Cardiac muscle cell (in vitro differentiated cells and primary cell): ENCODE measurements at regions not wholly inside any gene's neighbourhood (a gene's known extent, or its start where the extent isn't known, plus 50 kb on each side); places are given as distances from the start of the nearest gene placed in this dataset.

ENCODE experiments used
- DNase-seq, 2 donors: peaks; one replicate each; pipeline versions ENCODE4 v3.0.0 to v3.0.0-alpha.2; 2010 to 2017; ENCODE audit warnings: low read depth in 1 of 2, low spot score in 1 of 2
- H3K27ac ChIP-seq: fragments of 200-600 bp; sonication (generic); 2 replicates; pipeline ENCODE4 v1.5.1; 2016
- H3K27me3 ChIP-seq: fragments of 200-600 bp; sonication (generic); 2 replicates; pipeline ENCODE4 v1.6.0; 2016; ENCODE audit warnings: control low read depth
- H3K36me3 ChIP-seq: fragments of 200-600 bp; sonication (generic); 2 replicates; pipeline ENCODE4 v1.5.1; 2016; ENCODE audit warnings: control low read depth
- H3K4me1 ChIP-seq: fragments of 200-600 bp; sonication (generic); 2 replicates; pipeline ENCODE4 v1.8.1; 2017; ENCODE audit warnings: low read depth, mild to moderate bottlenecking, mixed run types
- H3K4me3 ChIP-seq: fragments of 200-600 bp; sonication (generic); 2 replicates; pipeline ENCODE4 v1.5.1; 2016; ENCODE audit warnings: mild to moderate bottlenecking
- H3K9me3 ChIP-seq: fragments of 200-600 bp; sonication (generic); 2 replicates; pipeline ENCODE4 v1.5.1; 2017; ENCODE audit warnings: low read depth, mild to moderate bottlenecking, control low read depth
- CTCF ChIP-seq: IDR thresholded peaks from 2 replicates; pipeline ENCODE4 v1.5.1; 2012; ENCODE audit warnings: low read depth, mild to moderate bottlenecking, low read length

DNA sequence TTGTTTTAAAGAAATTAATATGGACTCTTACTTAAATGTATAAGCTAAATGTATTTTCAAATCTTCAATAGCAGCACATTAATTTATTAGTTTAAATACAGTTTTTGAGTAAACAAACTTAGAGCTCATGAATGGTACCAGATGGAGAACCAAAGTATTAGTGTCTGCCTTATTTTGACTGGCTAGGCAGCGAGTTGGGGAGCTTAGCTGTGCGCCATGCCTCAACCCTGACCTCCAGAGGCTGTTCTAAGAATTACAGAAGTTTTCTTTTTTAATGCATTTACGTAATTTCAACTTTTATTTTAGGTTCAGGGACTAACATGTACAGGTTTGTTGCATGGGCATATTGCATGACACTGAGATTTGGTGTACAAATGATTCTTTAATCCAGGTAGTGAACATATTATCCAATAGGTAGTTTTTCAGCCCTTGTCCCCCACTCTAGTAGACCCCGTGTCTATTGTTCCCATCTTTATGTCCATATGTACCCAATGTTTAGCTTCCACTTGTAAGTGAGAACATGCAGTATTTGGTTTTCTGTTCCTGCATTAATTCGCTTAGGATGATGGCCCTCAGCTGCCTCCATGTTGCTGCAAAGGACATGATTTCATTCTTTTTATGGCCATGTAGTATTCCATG is 166.8 kb downstream of the IQUB start:
- Histone ChIP-seq H3K9me3 (no peaks in the 10 kb centered on the region), H3K27ac (no peak overlapping the region), H3K4me3 (no peak overlapping the region), H3K36me3 (no peaks in the 10 kb centered on the region), H3K4me1 (no peaks in the 10 kb centered on the region), H3K27me3 (no peaks in the 10 kb centered on the region)
- TF ChIP-seq CTCF, result peak; percentile 80
- DNase-seq, result peak; percentile 53 to 69

DNA sequence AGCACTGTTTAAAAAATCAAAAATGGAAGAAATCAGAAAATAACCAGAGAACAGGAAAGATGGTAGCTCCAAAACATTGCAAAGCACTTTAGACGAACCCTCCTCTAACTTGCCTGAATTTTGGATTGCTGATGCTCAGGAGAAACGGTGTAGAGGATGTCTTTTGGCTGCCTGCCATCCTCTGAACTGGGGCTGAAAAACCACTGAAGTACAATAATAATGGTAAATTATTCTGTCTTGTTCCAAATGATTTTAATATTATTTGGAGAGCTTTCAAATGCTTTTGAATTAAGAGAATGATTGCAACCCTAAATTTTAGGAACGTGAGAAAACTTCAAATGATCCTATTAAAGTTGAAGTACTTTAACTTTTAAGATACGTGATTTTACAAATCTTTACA is 167.3 kb upstream of the SLC13A1 start:
- Histone ChIP-seq H3K27ac (no peak overlapping the region), H3K9me3 (no peaks in the 10 kb centered on the region), H3K27me3 (no peaks in the 10 kb centered on the region), H3K4me3 (no peak overlapping the region), H3K4me1 (no peaks in the 10 kb centered on the region), H3K36me3 (no peaks in the 10 kb centered on the region)
- no peak for DNase-seq
- TF ChIP-seq CTCF, result no peak

GRCh38 chr7:123366626-123367025 is 166.9 kb upstream of the SLC13A1 start:
- Histone ChIP-seq H3K27me3 (no peaks in the 10 kb centered on the region), H3K9me3 (no peaks in the 10 kb centered on the region), H3K4me1 (no peaks in the 10 kb centered on the region), H3K36me3 (no peaks in the 10 kb centered on the region), H3K4me3 (no peak overlapping the region), H3K27ac (no peak overlapping the region)
- no peak for TF ChIP-seq CTCF
- DNase-seq, result no peak

GRCh38 chr7:123360631-123361030 is 160.9 kb upstream of the SLC13A1 start:
- no peak overlapping the region for H3K4me3 ChIP-seq
- H3K27me3 ChIP-seq, result no peaks in the 10 kb centered on the region
- no peaks in the 10 kb centered on the region for H3K4me1 ChIP-seq
- no peaks in the 10 kb centered on the region for H3K9me3 ChIP-seq
- no peak for DNase-seq
- H3K36me3 ChIP-seq, result no peaks in the 10 kb centered on the region
- no peak overlapping the region for H3K27ac ChIP-seq
- TF ChIP-seq CTCF, result no peak

DNA sequence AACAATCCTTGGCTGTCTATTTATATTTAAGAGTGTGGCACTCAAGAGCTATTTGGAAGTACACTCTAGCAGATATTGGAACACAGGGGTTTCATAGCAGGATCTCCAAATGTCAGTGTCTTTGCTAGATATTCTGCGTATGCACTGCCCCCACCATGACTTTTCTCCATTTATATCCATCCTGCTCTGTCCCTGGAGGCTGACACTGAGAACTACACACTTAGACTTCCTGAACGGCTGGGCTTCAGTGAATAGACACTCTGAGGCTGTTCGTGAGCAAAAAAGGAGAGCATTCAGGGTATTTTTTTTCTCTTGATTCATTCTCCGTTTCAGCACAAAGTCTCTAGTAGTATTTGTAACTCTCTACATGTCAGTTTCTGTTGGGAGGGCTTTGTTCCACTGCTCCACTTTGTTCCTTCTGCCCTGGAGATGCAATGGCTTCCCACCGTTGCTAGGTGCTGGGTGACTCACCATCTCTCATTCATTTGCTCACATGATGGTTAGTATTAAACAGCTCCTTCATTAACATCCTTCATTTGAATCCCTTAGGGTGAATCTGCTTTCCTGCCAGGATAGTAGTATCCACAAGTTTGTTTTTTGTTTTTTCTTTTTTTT is 155.9 kb upstream of the SLC13A1 start:
- Histone ChIP-seq H3K36me3 (no peaks in the 10 kb centered on the region), H3K27ac (no peak overlapping the region), H3K27me3 (no peaks in the 10 kb centered on the region), H3K4me1 (no peaks in the 10 kb centered on the region), H3K4me3 (no peak overlapping the region), H3K9me3 (no peaks in the 10 kb centered on the region)
- peak; percentile 18 for TF ChIP-seq CTCF
- DNase-seq, result peak in 1 of 2 donors; percentile 34
